Fibroblast of mammary gland (primary cell): ENCODE measurements at regions not wholly inside any gene's neighbourhood (a gene's known extent, or its start where the extent isn't known, plus 50 kb on each side); places are given as distances from the start of the nearest gene placed in this dataset.
"Not testable (repeated sequence)": the region's sequence is repeated elsewhere in the genome, so short reads cannot be mapped to it uniquely, and the experiment has no call there.

Source experiments
- DNase-seq: peaks from one replicate; pipeline ENCODE4 v3.0.0-alpha.2; 2010; ENCODE audit warnings: low read depth
- H3K4me3 ChIP-seq: 2 replicates; pipeline ENCODE4 v1.5.1; 2011; ENCODE audit warnings: low read depth, mild to moderate bottlenecking, low read length, moderate library complexity; ENCODE audit not compliant: control insufficient read depth
- TF ChIP-seq, protein P1 (sequence below): conservative IDR thresholded peaks from 2 replicates; pipeline ENCODE4 v1.5.1; 2011; ENCODE audit warnings: low read depth, low read length, inconsistent platforms; ENCODE audit not compliant: control insufficient read depth, insufficient read depth

DNA sequence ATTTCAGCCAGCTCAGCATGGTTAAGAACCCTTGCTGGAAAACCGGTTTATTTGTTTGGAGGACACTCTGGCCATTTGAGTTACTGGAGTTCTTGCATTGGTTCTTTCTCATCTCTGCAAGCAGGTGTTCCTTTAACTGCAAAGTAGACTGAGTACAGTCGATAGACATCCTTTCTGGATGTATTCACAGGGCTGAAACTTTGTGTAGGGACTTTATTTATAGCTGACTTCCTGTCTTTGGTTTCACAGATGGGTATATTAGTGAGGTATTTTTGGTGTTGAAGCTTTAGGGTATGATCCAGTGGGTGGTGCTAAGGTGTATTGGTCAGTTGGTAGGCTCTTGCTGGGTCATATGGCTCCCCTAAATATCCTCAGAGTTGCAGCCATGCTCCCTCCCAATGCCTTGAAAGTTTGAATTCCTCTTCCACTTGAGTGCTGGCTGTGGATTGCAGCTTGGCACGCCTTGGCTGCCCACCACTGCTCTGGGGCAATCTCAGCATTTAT is 666.0 kb upstream of the COX7C start:
- DNase-seq: no peak
- TF ChIP-seq, protein P1, sequence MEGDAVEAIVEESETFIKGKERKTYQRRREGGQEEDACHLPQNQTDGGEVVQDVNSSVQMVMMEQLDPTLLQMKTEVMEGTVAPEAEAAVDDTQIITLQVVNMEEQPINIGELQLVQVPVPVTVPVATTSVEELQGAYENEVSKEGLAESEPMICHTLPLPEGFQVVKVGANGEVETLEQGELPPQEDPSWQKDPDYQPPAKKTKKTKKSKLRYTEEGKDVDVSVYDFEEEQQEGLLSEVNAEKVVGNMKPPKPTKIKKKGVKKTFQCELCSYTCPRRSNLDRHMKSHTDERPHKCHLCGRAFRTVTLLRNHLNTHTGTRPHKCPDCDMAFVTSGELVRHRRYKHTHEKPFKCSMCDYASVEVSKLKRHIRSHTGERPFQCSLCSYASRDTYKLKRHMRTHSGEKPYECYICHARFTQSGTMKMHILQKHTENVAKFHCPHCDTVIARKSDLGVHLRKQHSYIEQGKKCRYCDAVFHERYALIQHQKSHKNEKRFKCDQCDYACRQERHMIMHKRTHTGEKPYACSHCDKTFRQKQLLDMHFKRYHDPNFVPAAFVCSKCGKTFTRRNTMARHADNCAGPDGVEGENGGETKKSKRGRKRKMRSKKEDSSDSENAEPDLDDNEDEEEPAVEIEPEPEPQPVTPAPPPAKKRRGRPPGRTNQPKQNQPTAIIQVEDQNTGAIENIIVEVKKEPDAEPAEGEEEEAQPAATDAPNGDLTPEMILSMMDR: no peak
- H3K4me3 ChIP-seq: no peak overlapping the region

DNA sequence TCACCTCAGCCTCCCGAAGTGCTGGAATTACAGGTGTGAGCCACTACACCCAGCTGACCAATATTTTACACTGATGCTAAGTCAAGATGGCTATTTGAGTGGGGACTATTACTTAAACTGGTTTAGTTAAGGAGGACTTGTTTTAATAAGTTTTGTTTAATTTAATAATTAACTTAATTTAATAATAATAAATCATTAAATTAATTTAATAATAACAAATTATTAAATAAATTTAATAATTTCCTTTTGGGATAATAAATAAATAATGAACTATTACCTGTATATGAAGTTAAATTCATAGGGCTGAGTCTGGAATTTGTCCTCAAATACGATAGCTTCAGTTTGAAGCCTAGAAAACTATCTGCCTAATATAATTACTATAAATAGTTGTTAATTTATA is 665.1 kb upstream of the COX7C start:
- TF ChIP-seq, protein P1: no peak
- H3K4me3 ChIP-seq: no peak overlapping the region
- no peak for DNase-seq

- no peak for DNase-seq
- H3K4me3 ChIP-seq: no peak overlapping the region
Measured at GRCh38 chr5:85967681-85968080, 650.1 kb upstream of the COX7C start.

GRCh38 chr5:85972539-85972938 is 645.2 kb upstream of the COX7C start:
- no peak overlapping the region for H3K4me3 ChIP-seq
- TF ChIP-seq, protein P1: no peak
- DNase-seq: no peak

More at GRCh38 chr5:85967681-85968080, 650.1 kb upstream of the COX7C start:
- TF ChIP-seq, protein P1: no peak

GRCh38 chr5:85985167-85985566 is 632.6 kb upstream of the COX7C start:
- no peak for DNase-seq
- TF ChIP-seq, protein P1: no peak
- no peak overlapping the region for H3K4me3 ChIP-seq

GRCh38 chr5:85990998-85991397 is 626.7 kb upstream of the COX7C start:
- DNase-seq: no peak
- TF ChIP-seq, protein P1: no peak
- no peak overlapping the region for H3K4me3 ChIP-seq

- DNase-seq, H3K4me3 ChIP-seq: not testable (repeated sequence)
Measured at GRCh38 chr5:85994653-85995052, 623.1 kb upstream of the COX7C start.
